ENCODE measurements at regions not wholly inside any gene's neighbourhood (a gene's known extent, or its start where the extent isn't known, plus 50 kb on each side); places are given as distances from the start of the nearest gene placed in this dataset.
"Not testable (repeated sequence)": the region's sequence is repeated elsewhere in the genome, so short reads cannot be mapped to it uniquely, and the experiment has no call there.

GRCh38 chr2:133982256-133982655 lies 271.6 kb upstream of the MGAT5 start:
- DNase-seq (ENCODE audit: low spot score) = no peak

- no peak for DNase-seq (ENCODE audit: low spot score)
Observed at GRCh38 chr2:133985563-133985962, 268.3 kb upstream of the MGAT5 start.

GRCh38 chr2:133986081-133986837 lies 267.6 kb upstream of the MGAT5 start:
- DNase-seq (ENCODE audit: low spot score) = peak; percentile 51

- DNase-seq (ENCODE audit: low spot score) = no peak
Observed at GRCh38 chr2:133986881-133987795, 266.7 kb upstream of the MGAT5 start.

GRCh38 chr2:133988316-133988891 lies 265.5 kb upstream of the MGAT5 start:
- no peak for DNase-seq (ENCODE audit: low spot score)

GRCh38 chr2:133991606-133992168 lies 262.2 kb upstream of the MGAT5 start:
- DNase-seq (ENCODE audit: low spot score) = no peak

GRCh38 chr2:133992454-133992853 lies 261.4 kb upstream of the MGAT5 start:
- DNase-seq (ENCODE audit: low spot score) = no peak

GRCh38 chr2:133993160-133993559 lies 260.7 kb upstream of the MGAT5 start:
- no peak for DNase-seq (ENCODE audit: low spot score)

- DNase-seq (ENCODE audit: low spot score) = not testable (repeated sequence)
Observed at GRCh38 chr2:133998726-133999125, 255.1 kb upstream of the MGAT5 start.

- no peak for DNase-seq (ENCODE audit: low spot score)
Observed at GRCh38 chr2:134002391-134002790, 251.5 kb upstream of the MGAT5 start.

GRCh38 chr2:134002921-134003320 lies 251.0 kb upstream of the MGAT5 start:
- no peak for DNase-seq (ENCODE audit: low spot score)

GRCh38 chr2:134004467-134004866 lies 249.4 kb upstream of the MGAT5 start:
- no peak for DNase-seq (ENCODE audit: low spot score)

GRCh38 chr2:134008837-134009236 lies 245.0 kb upstream of the MGAT5 start:
- DNase-seq (ENCODE audit: low spot score) = no peak

- no peak for DNase-seq (ENCODE audit: low spot score)
Observed at GRCh38 chr2:134009440-134009839, 244.4 kb upstream of the MGAT5 start.

- DNase-seq (ENCODE audit: low spot score) = not testable (repeated sequence)
Observed at GRCh38 chr2:134009906-134010305, 244.0 kb upstream of the MGAT5 start.

GRCh38 chr2:134011936-134012586 lies 241.8 kb upstream of the MGAT5 start:
- DNase-seq (ENCODE audit: low spot score) = no peak

- no peak for DNase-seq (ENCODE audit: low spot score)
Observed at GRCh38 chr2:134014196-134014960, 239.5 kb upstream of the MGAT5 start.

GRCh38 chr2:134019871-134020270 lies 234.0 kb upstream of the MGAT5 start:
- no peak for DNase-seq (ENCODE audit: low spot score)

GRCh38 chr2:134020608-134021007 lies 233.3 kb upstream of the MGAT5 start:
- no peak for DNase-seq (ENCODE audit: low spot score)

- DNase-seq (ENCODE audit: low spot score) = no peak
Observed at GRCh38 chr2:134021830-134022524, 231.9 kb upstream of the MGAT5 start.

- DNase-seq (ENCODE audit: low spot score) = no peak
Observed at GRCh38 chr2:134023854-134024253, 230.0 kb upstream of the MGAT5 start.

Data from GM03348 (cell line).